ENCODE measurements at regions not wholly inside any gene's neighbourhood (a gene's known extent, or its start where the extent isn't known, plus 50 kb on each side); places are given as distances from the start of the nearest gene placed in this dataset.

GRCh38 chr11:92857407-92857806, 112.0 kb upstream of the MTNR1B start:
- in situ Hi-C loops (cut with HindIII; ENCODE audit: low sequenced_read_pairs), result no loop called here
- no peak for TF ChIP-seq CTCF (IDR thresholded peaks at IDR 0.05; ENCODE audit: low read depth, low read length, missing control alignments)

GRCh38 chr11:92859156-92859690, 110.2 kb upstream of the MTNR1B start:
- no peak overlapping the region for H3K4me3 ChIP-seq (ENCODE audit: low read depth, low read length)
- no peak for TF ChIP-seq CTCF (IDR thresholded peaks at IDR 0.05; ENCODE audit: low read depth, low read length, missing control alignments)
- in situ Hi-C loops (cut with HindIII; ENCODE audit: low sequenced_read_pairs), result no loop called here
- DNase-seq (ENCODE audit: low read depth), result no peak

More at GRCh38 chr11:92857407-92857806, 112.0 kb upstream of the MTNR1B start:
- no peak for DNase-seq (ENCODE audit: low read depth)
- no peak overlapping the region for H3K4me3 ChIP-seq (ENCODE audit: low read depth, low read length)

GRCh38 chr11:92861634-92862033, 107.8 kb upstream of the MTNR1B start:
- in situ Hi-C loops (cut with HindIII; ENCODE audit: low sequenced_read_pairs), result no loop called here
- H3K4me3 ChIP-seq (ENCODE audit: low read depth, low read length), result no peak overlapping the region
- no peak for TF ChIP-seq CTCF (IDR thresholded peaks at IDR 0.05; ENCODE audit: low read depth, low read length, missing control alignments)
- DNase-seq (ENCODE audit: low read depth), result no peak

DNA sequence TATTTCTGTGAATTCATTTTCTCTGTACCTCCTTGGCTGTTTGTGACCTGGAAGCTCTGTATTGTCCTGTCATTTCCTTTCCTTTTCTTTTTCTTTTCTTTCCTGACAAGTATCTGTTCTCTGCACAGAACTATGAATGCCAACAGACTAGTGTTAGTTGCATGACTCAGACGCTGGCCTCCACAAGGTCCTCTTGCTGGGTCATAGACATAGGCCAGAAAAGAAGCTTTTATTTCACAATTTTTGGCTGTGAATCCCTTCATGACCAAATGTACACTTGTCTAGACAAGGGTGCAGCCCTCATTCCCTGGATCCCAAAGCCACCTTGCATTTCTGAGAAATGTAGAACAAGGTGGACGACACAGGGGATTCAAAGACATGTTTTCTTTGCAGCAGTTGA, 104.1 kb upstream of the MTNR1B start:
- no peak for TF ChIP-seq CTCF (IDR thresholded peaks at IDR 0.05; ENCODE audit: low read depth, low read length, missing control alignments)
- DNase-seq (ENCODE audit: low read depth), result no peak

DNA sequence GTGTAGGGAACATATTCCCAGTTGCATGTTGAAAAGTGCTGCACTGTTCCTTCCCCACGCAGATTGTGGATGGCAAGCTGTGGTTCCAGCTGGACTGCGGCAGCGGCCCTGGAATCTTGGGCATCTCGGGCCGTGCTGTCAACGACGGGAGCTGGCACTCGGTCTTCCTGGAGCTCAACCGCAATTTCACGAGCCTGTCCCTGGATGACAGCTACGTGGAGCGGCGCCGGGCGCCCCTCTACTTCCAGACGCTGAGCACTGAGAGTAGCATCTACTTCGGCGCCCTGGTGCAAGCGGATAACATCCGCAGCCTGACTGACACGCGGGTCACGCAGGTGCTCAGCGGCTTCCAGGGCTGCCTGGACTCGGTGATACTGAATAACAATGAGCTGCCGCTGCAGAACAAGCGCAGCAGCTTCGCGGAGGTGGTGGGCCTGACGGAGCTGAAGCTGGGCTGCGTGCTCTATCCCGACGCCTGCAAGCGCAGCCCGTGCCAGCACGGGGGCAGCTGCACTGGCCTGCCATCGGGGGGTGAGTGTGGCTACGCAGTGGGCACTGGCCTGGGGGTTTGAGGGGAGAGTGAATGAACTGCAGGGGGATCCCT, 102.7 kb upstream of the MTNR1B start:
- in situ Hi-C loops (cut with HindIII; ENCODE audit: low sequenced_read_pairs), result no loop called here
- no peak for DNase-seq (ENCODE audit: low read depth)
- no peak for TF ChIP-seq CTCF (IDR thresholded peaks at IDR 0.05; ENCODE audit: low read depth, low read length, missing control alignments)

More for the DNA sequence above, 104.1 kb upstream of the MTNR1B start:
- H3K4me3 ChIP-seq (ENCODE audit: low read depth, low read length), result no peak overlapping the region
- in situ Hi-C loops (cut with HindIII; ENCODE audit: low sequenced_read_pairs), result no loop called here

GRCh38 chr11:92867913-92868619, 101.4 kb upstream of the MTNR1B start:
- no peak overlapping the region for H3K4me3 ChIP-seq (ENCODE audit: low read depth, low read length)
- no peak for DNase-seq (ENCODE audit: low read depth)
- TF ChIP-seq CTCF (IDR thresholded peaks at IDR 0.05; ENCODE audit: low read depth, low read length, missing control alignments), result no peak
- in situ Hi-C loops (cut with HindIII; ENCODE audit: low sequenced_read_pairs), result no loop called here

More for the DNA sequence above, 102.7 kb upstream of the MTNR1B start:
- no peak overlapping the region for H3K4me3 ChIP-seq (ENCODE audit: low read depth, low read length)
